Progenitor cell of endocrine pancreas (in vitro differentiated cells): ENCODE measurements at regions not wholly inside any gene's neighbourhood (a gene's known extent, or its start where the extent isn't known, plus 50 kb on each side); places are given as distances from the start of the nearest gene placed in this dataset.

Experiments used
- DNase-seq: peaks from one replicate; pipeline ENCODE4 v3.0.0; 2021; ENCODE audit warnings: low spot score; ENCODE audit not compliant: unreplicated experiment
- H3K27ac Mint-ChIP-seq: 2 replicates; pipeline ENCODE4 v1.8.0; 2021; ENCODE audit warnings: mild to moderate bottlenecking, moderate library complexity, mixed read lengths
- H3K27me3 Mint-ChIP-seq: 2 replicates; pipeline ENCODE4 v1.8.0; 2021; ENCODE audit warnings: mixed read lengths
- H3K36me3 Mint-ChIP-seq: 2 replicates; pipeline ENCODE4 v1.8.0; 2022; ENCODE audit warnings: mixed read lengths; ENCODE audit not compliant: insufficient read depth
- H3K4me1 Mint-ChIP-seq: 2 replicates; pipeline ENCODE4 v1.8.0; 2021; ENCODE audit warnings: low read depth, mixed read lengths
- H3K4me3 Mint-ChIP-seq: 2 replicates; pipeline ENCODE4 v1.8.0; 2021; ENCODE audit warnings: low read depth, mild to moderate bottlenecking, moderate library complexity, mixed read lengths
- H3K9me3 Mint-ChIP-seq: 2 replicates; pipeline ENCODE4 v1.8.0; 2021; ENCODE audit warnings: low read depth, mixed read lengths
- TF ChIP-seq, protein P1 (sequence below): fragments of 200-600 bp; sonication (generic); IDR thresholded peaks from one replicate; pipeline ENCODE4 v1.5.0; 2021; ENCODE audit warnings: antibody characterized with exemption, mild to moderate bottlenecking; ENCODE audit not compliant: unreplicated experiment

GRCh38 chr10:121260377-121260776 lies 337.9 kb downstream of the FGFR2 start:
- H3K36me3 Mint-ChIP-seq, result no peaks in the 10 kb centered on the region

DNA sequence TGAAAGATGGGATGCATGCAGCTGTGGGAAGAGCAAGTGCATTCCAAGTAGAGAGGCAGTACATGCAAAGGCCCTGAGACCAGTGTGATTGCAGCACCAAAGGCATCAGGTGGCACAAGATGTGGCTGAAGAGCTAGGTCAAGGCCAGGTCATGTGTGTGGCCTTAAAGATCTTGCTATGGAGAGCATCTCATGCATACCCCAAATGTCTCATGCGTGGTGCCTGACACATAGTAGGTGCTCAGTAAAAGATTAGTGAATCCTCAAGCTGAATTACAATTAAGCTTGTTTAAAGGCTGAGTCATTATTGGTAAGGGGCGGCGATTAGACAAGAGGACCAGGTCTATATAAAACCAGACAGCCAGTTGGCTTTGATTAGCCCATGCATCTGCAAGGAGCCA lies 336.6 kb downstream of the FGFR2 start:
- Mint-ChIP-seq H3K27ac (no peak overlapping the region), H3K9me3 (peaks cover 10% of the 10 kb centered on the region), H3K27me3 (no peaks in the 10 kb centered on the region), H3K36me3 (no peaks in the 10 kb centered on the region), H3K4me1 (peaks cover 31% of the 10 kb centered on the region), H3K4me3 (no peak overlapping the region)
- no peak for DNase-seq
- TF ChIP-seq, protein P1, sequence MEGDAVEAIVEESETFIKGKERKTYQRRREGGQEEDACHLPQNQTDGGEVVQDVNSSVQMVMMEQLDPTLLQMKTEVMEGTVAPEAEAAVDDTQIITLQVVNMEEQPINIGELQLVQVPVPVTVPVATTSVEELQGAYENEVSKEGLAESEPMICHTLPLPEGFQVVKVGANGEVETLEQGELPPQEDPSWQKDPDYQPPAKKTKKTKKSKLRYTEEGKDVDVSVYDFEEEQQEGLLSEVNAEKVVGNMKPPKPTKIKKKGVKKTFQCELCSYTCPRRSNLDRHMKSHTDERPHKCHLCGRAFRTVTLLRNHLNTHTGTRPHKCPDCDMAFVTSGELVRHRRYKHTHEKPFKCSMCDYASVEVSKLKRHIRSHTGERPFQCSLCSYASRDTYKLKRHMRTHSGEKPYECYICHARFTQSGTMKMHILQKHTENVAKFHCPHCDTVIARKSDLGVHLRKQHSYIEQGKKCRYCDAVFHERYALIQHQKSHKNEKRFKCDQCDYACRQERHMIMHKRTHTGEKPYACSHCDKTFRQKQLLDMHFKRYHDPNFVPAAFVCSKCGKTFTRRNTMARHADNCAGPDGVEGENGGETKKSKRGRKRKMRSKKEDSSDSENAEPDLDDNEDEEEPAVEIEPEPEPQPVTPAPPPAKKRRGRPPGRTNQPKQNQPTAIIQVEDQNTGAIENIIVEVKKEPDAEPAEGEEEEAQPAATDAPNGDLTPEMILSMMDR, result no peak

More at GRCh38 chr10:121260377-121260776, 337.9 kb downstream of the FGFR2 start:
- no peak overlapping the region for H3K4me3 Mint-ChIP-seq
- peaks cover 25% of the 10 kb centered on the region for H3K4me1 Mint-ChIP-seq
- peaks cover 10% of the 10 kb centered on the region for H3K9me3 Mint-ChIP-seq
- DNase-seq, result no peak
- no peaks in the 10 kb centered on the region for H3K27me3 Mint-ChIP-seq
- no peak overlapping the region for H3K27ac Mint-ChIP-seq
- TF ChIP-seq, protein P1, result no peak

GRCh38 chr10:121262774-121263430 lies 335.3 kb downstream of the FGFR2 start:
- Mint-ChIP-seq H3K4me1 (peaks cover 39% of the 10 kb centered on the region), H3K36me3 (no peaks in the 10 kb centered on the region), H3K9me3 (peaks cover 6% of the 10 kb centered on the region), H3K27ac (peak overlapping the region; percentile 80), H3K4me3 (no peak overlapping the region), H3K27me3 (no peaks in the 10 kb centered on the region)
- DNase-seq, result no peak
- TF ChIP-seq, protein P1, result no peak

- Mint-ChIP-seq H3K4me1 (peaks cover 43% of the 10 kb centered on the region), H3K9me3 (peaks cover 6% of the 10 kb centered on the region), H3K36me3 (no peaks in the 10 kb centered on the region), H3K27ac (peak overlapping the region; percentile 80), H3K27me3 (no peaks in the 10 kb centered on the region), H3K4me3 (no peak overlapping the region)
- no peak for DNase-seq
- TF ChIP-seq, protein P1, result no peak
Measured at GRCh38 chr10:121263431-121263783, 334.8 kb downstream of the FGFR2 start.

DNA sequence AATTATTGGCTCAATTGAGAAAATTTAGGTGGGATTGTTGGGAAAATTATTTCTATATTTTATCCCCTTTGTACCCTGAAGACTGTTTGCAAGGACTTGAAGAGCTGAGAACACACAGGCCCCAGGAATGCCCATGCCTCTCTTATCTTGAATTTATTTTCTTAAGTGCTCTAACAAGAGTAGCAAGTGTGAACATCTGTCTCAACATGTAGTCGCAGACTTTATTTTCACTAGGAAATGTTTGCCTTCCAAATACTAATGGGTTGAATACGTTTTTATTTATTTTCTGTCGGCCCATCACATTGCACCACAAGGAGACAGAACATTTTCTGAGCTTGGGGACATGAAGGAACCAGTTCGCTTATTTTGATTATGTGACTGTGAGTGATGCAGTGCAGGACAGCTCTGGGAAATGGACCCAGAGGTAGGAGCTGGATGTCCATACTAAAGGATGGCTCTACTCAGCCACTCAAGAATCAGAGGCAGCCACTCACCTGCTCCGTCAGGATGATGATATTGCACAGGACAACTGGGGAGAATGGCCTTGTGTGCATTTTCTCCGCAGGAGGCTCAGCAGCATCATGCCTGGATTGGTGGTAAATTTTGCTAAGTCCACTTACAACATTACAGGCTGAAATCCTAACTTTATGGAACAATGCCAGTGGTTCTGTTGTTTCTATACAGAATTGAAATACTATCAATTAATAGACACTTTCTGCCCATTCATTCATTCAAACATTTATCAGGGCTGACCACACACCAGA lies 332.7 kb downstream of the FGFR2 start:
- TF ChIP-seq, protein P1, result no peak
- H3K27ac Mint-ChIP-seq, result no peak overlapping the region
- no peak for DNase-seq
- no peaks in the 10 kb centered on the region for H3K9me3 Mint-ChIP-seq
- H3K27me3 Mint-ChIP-seq, result peaks cover 6% of the 10 kb centered on the region
- no peak overlapping the region for H3K4me3 Mint-ChIP-seq
- H3K4me1 Mint-ChIP-seq, result peaks cover 43% of the 10 kb centered on the region
- H3K36me3 Mint-ChIP-seq, result no peaks in the 10 kb centered on the region
